ENCODE measurements at regions not wholly inside any gene's neighbourhood (a gene's known extent, or its start where the extent isn't known, plus 50 kb on each side); places are given as distances from the start of the nearest gene placed in this dataset.

- no peak for DNase-seq (ENCODE audit: low read depth in 3 of 3)
Observed at GRCh38 chr7:36006636-36007229, 146.3 kb upstream of the EEPD1 start.

GRCh38 chr7:36010656-36011587, 142.1 kb upstream of the EEPD1 start:
- DNase-seq (ENCODE audit: low read depth in 3 of 3): no peak

- no peak for DNase-seq (ENCODE audit: low read depth in 3 of 3)
Observed at GRCh38 chr7:36011588-36011965, 141.5 kb upstream of the EEPD1 start.

GRCh38 chr7:36013246-36014014, 139.6 kb upstream of the EEPD1 start:
- DNase-seq (ENCODE audit: low read depth in 3 of 3): no peak

- no peak for DNase-seq (ENCODE audit: low read depth in 3 of 3)
Observed at GRCh38 chr7:36014961-36015360, 138.1 kb upstream of the EEPD1 start.

- no peak for DNase-seq (ENCODE audit: low read depth in 3 of 3)
Observed at GRCh38 chr7:36015733-36016132, 137.3 kb upstream of the EEPD1 start.

- DNase-seq (ENCODE audit: low read depth in 3 of 3): no peak
Observed at GRCh38 chr7:36016648-36017047, 136.4 kb upstream of the EEPD1 start.

- no peak for DNase-seq (ENCODE audit: low read depth in 3 of 3)
Observed at GRCh38 chr7:36017111-36017510, 135.9 kb upstream of the EEPD1 start.

GRCh38 chr7:36018816-36019484, 134.1 kb upstream of the EEPD1 start:
- DNase-seq (ENCODE audit: low read depth in 3 of 3): no peak

GRCh38 chr7:36019538-36019937, 133.5 kb upstream of the EEPD1 start:
- DNase-seq (ENCODE audit: low read depth in 3 of 3): no peak

GRCh38 chr7:36019980-36020379, 133.1 kb upstream of the EEPD1 start:
- DNase-seq (ENCODE audit: low read depth in 3 of 3): no peak

- DNase-seq (ENCODE audit: low read depth in 3 of 3): no peak
Observed at GRCh38 chr7:36021367-36021766, 131.7 kb upstream of the EEPD1 start.

- DNase-seq (ENCODE audit: low read depth in 3 of 3): no peak
Observed at GRCh38 chr7:36021917-36022550, 131.0 kb upstream of the EEPD1 start.

- DNase-seq (ENCODE audit: low read depth in 3 of 3): no peak
Observed at GRCh38 chr7:36023033-36023560, 130.0 kb upstream of the EEPD1 start.

- DNase-seq (ENCODE audit: low read depth in 3 of 3): no peak
Observed at GRCh38 chr7:36025190-36025589, 127.9 kb upstream of the EEPD1 start.

GRCh38 chr7:36029311-36029710, 123.7 kb upstream of the EEPD1 start:
- DNase-seq (ENCODE audit: low read depth in 3 of 3): no peak

- DNase-seq (ENCODE audit: low read depth in 3 of 3): no peak
Observed at GRCh38 chr7:36029853-36030515, 123.1 kb upstream of the EEPD1 start.

- no peak for DNase-seq (ENCODE audit: low read depth in 3 of 3)
Observed at GRCh38 chr7:36032361-36032818, 120.7 kb upstream of the EEPD1 start.

- DNase-seq (ENCODE audit: low read depth in 3 of 3): no peak
Observed at GRCh38 chr7:36034020-36034419, 119.0 kb upstream of the EEPD1 start.

GRCh38 chr7:36035186-36035585, 117.9 kb upstream of the EEPD1 start:
- no peak for DNase-seq (ENCODE audit: low read depth in 3 of 3)

GRCh38 chr7:36036590-36036989, 116.5 kb upstream of the EEPD1 start:
- DNase-seq (ENCODE audit: low read depth in 3 of 3): no peak

Measured in stimulated activated CD4-positive, alpha-beta T cell treated with anti-CD3 and anti-CD28 coated beads, TNF-alpha, amount 100 ng/mL, for 4 hours (primary cell).